A673 (cell line): ENCODE measurements at regions not wholly inside any gene's neighbourhood (a gene's known extent, or its start where the extent isn't known, plus 50 kb on each side); places are given as distances from the start of the nearest gene placed in this dataset.

Experiments used
- BruUV-seq: library from RNA; stranded (reverse); fragments of 400-500 nt; replicated peaks from 2 replicates; lab custom pipeline; 2021; lab: Mats Ljungman, UMichigan
- CTCF ChIA-PET: fragments of 300-600 bp; sonication (Branson Sonifier 250); formaldehyde crosslinking; loops from one replicate; lab custom pipeline; 2022; ENCODE audit warnings: antibody characterized with exemption; lab: Charles Lee
- POLR2A ChIA-PET: fragments of 300-600 bp; sonication (Branson Sonifier 250); formaldehyde crosslinking; loops from one replicate; lab custom pipeline; 2022; ENCODE audit warnings: antibody characterized with exemption; ENCODE audit not compliant: low non-redundant PET; lab: Charles Lee
- DNase-seq: peaks from one replicate; pipeline ENCODE4 v3.0.0-alpha.2; 2015; ENCODE audit warnings: low spot score
- H3K27ac ChIP-seq: fragments of 200-600 bp; sonication (generic); 2 replicates; pipeline ENCODE4 v1.5.1; 2016; ENCODE audit warnings: mixed run types, low read depth, mild to moderate bottlenecking, mixed read lengths, antibody characterized with exemption, low read length; ENCODE audit not compliant: poor library complexity, severe bottlenecking
- H3K27me3 ChIP-seq: fragments of 200-600 bp; sonication (generic); replicated peaks from 2 replicates; pipeline ENCODE4 v1.6.1; 2017; ENCODE audit warnings: mixed run types, low read depth, mild to moderate bottlenecking, mixed read lengths, antibody characterized with exemption, low read length; ENCODE audit not compliant: insufficient read depth, poor library complexity
- H3K36me3 ChIP-seq: fragments of 200-600 bp; sonication (generic); 2 replicates; pipeline ENCODE4 v1.6.1; 2016; ENCODE audit warnings: mixed run types, mild to moderate bottlenecking, mixed read lengths, antibody characterized with exemption, low read length; ENCODE audit not compliant: insufficient read depth, poor library complexity, severe bottlenecking
- H3K4me1 ChIP-seq: fragments of 200-600 bp; sonication (generic); 2 replicates; pipeline ENCODE4 v1.6.1; 2017; ENCODE audit warnings: mixed run types, mild to moderate bottlenecking, mixed read lengths, antibody characterized with exemption, low read length; ENCODE audit not compliant: insufficient read depth, poor library complexity, severe bottlenecking
- H3K4me3 ChIP-seq: fragments of 200-600 bp; sonication (generic); 2 replicates; pipeline ENCODE4 v1.5.1; 2016; ENCODE audit warnings: low read depth, mixed run types, mild to moderate bottlenecking, mixed read lengths, low read length; ENCODE audit not compliant: poor library complexity, severe bottlenecking
- H3K9me3 ChIP-seq: fragments of 200-600 bp; sonication (generic); 2 replicates; pipeline ENCODE4 v1.6.1; 2016; ENCODE audit warnings: mixed run types, low read depth, mild to moderate bottlenecking, mixed read lengths, antibody characterized with exemption, low read length; ENCODE audit not compliant: poor library complexity, severe bottlenecking
- CTCF ChIP-seq: fragments of 300-800, 200-600 bp; sonication (generic); conservative IDR thresholded peaks from 2 replicates; pipeline ENCODE4 v1.5.1; 2017; ENCODE audit warnings: low read depth, mild to moderate bottlenecking, antibody characterized with exemption, low read length, moderate library complexity, mixed read lengths
- EZH2 ChIP-seq: fragments of 200-600 bp; sonication (generic); IDR thresholded peaks from 2 replicates; pipeline ENCODE4 v1.6.1; 2017; ENCODE audit warnings: borderline replicate concordance, low read depth, mild to moderate bottlenecking, mixed read lengths, antibody characterized with exemption, low read length; ENCODE audit not compliant: poor library complexity, severe bottlenecking
- intact Hi-C: fragments of 100-400 bp; cut with micrococcal nuclease; formaldehyde crosslinking; loops from one replicate; pipeline ENCODE4 v1.10.0; 2022; ENCODE audit not compliant: unreplicated experiment

- intact Hi-C loops, result no loop called here
- CTCF ChIA-PET, result no interaction called here
- BruUV-seq, result no TSS peak
- Histone ChIP-seq H3K4me1 (no peaks in the 10 kb centered on the region), H3K36me3 (no peaks in the 10 kb centered on the region), H3K27ac (no peak overlapping the region), H3K27me3 (no peaks in the 10 kb centered on the region), H3K9me3 (no peaks in the 10 kb centered on the region), H3K4me3 (no peak overlapping the region)
- DNase-seq, result no peak
- TF ChIP-seq EZH2 (no peak), CTCF (no peak)
- POLR2A ChIA-PET, result no interaction called here
Observed at GRCh38 chr3:105006164-105006563, 360.5 kb upstream of the ALCAM start.

- Histone ChIP-seq H3K36me3 (no peaks in the 10 kb centered on the region), H3K4me1 (no peaks in the 10 kb centered on the region), H3K27ac (no peak overlapping the region), H3K9me3 (no peaks in the 10 kb centered on the region), H3K4me3 (no peak overlapping the region), H3K27me3 (no peaks in the 10 kb centered on the region)
- TF ChIP-seq CTCF (no peak), EZH2 (no peak)
- DNase-seq, result no peak
- no TSS peak for BruUV-seq
- CTCF ChIA-PET, result no interaction called here
- intact Hi-C loops, result no loop called here
- POLR2A ChIA-PET, result no interaction called here
Observed at GRCh38 chr3:105013657-105014056, 353.1 kb upstream of the ALCAM start.

GRCh38 chr3:105014631-105015030 lies 352.1 kb upstream of the ALCAM start:
- CTCF ChIA-PET, result no interaction called here
- no peak for TF ChIP-seq EZH2
- TF ChIP-seq CTCF, result no peak
- H3K27me3 ChIP-seq, result no peaks in the 10 kb centered on the region
- POLR2A ChIA-PET, result no interaction called here
- no peak overlapping the region for H3K27ac ChIP-seq
- H3K4me3 ChIP-seq, result no peak overlapping the region
- H3K9me3 ChIP-seq, result no peaks in the 10 kb centered on the region
- no TSS peak for BruUV-seq
- no peaks in the 10 kb centered on the region for H3K4me1 ChIP-seq
- DNase-seq, result no peak
- intact Hi-C loops, result no loop called here
- H3K36me3 ChIP-seq, result no peaks in the 10 kb centered on the region
